ENCODE measurements at regions not wholly inside any gene's neighbourhood (a gene's known extent, or its start where the extent isn't known, plus 50 kb on each side); places are given as distances from the start of the nearest gene placed in this dataset.

DNA sequence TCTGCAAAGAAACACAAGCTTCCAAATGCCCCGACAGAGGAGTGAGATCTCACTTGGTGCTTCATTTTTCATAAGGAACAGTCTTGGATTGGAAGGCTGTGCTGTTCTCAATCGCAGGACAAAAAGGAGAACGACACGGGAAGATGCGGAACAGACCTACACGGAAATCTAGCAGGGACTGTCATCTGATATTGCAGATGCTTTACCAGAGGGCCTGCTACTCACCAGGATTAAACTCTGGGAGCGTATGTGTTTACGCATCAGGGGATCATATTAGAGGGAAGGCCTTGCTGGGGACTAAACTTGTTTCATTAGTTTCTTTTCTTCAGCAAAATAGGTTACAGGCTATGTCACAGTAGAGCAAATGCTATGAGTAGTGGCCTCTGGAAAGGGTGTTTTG, 82.8 kb upstream of the EEPD1 start:
- TF ChIP-seq, protein P1, sequence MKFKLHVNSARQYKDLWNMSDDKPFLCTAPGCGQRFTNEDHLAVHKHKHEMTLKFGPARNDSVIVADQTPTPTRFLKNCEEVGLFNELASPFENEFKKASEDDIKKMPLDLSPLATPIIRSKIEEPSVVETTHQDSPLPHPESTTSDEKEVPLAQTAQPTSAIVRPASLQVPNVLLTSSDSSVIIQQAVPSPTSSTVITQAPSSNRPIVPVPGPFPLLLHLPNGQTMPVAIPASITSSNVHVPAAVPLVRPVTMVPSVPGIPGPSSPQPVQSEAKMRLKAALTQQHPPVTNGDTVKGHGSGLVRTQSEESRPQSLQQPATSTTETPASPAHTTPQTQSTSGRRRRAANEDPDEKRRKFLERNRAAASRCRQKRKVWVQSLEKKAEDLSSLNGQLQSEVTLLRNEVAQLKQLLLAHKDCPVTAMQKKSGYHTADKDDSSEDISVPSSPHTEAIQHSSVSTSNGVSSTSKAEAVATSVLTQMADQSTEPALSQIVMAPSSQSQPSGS (IDR thresholded peaks at IDR 0.05; ENCODE audit: low read length) = no peak
- no peak for TF ChIP-seq POLR2A (IDR thresholded peaks at IDR 0.05; ENCODE audit: low read depth, low read length)
- TF ChIP-seq LARP7 (IDR thresholded peaks at IDR 0.05) = no peak
- no peak for TF ChIP-seq NRF1 (conservative IDR thresholded peaks at IDR 0.05; ENCODE audit: low read depth, low read length)
- TF ChIP-seq MEF2A (IDR thresholded peaks at IDR 0.05; ENCODE audit: insufficient read depth, low read depth, low read length) = no peak
- TF ChIP-seq ZNF384 (IDR thresholded peaks at IDR 0.05; ENCODE audit: borderline replicate concordance, low read depth, low read length) = no peak
- no peak for TF ChIP-seq RFX5 (IDR thresholded peaks at IDR 0.05; ENCODE audit: low read depth, low read length)
- TF ChIP-seq, protein P2, sequence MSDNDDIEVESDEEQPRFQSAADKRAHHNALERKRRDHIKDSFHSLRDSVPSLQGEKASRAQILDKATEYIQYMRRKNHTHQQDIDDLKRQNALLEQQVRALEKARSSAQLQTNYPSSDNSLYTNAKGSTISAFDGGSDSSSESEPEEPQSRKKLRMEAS (IDR thresholded peaks at IDR 0.05; ENCODE audit: low read depth, low read length) = no peak
- no peak for TF ChIP-seq ZZZ3 (IDR thresholded peaks at IDR 0.05; ENCODE audit: control insufficient read depth, insufficient read length, low read depth)
- no peak for TF ChIP-seq GABPA (IDR thresholded peaks at IDR 0.05; ENCODE audit: low read depth)
- TF ChIP-seq, protein P3, sequence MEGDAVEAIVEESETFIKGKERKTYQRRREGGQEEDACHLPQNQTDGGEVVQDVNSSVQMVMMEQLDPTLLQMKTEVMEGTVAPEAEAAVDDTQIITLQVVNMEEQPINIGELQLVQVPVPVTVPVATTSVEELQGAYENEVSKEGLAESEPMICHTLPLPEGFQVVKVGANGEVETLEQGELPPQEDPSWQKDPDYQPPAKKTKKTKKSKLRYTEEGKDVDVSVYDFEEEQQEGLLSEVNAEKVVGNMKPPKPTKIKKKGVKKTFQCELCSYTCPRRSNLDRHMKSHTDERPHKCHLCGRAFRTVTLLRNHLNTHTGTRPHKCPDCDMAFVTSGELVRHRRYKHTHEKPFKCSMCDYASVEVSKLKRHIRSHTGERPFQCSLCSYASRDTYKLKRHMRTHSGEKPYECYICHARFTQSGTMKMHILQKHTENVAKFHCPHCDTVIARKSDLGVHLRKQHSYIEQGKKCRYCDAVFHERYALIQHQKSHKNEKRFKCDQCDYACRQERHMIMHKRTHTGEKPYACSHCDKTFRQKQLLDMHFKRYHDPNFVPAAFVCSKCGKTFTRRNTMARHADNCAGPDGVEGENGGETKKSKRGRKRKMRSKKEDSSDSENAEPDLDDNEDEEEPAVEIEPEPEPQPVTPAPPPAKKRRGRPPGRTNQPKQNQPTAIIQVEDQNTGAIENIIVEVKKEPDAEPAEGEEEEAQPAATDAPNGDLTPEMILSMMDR (IDR thresholded peaks at IDR 0.05 in 2 of 3, conservative IDR thresholded peaks at IDR 0.05 in 1 of 3; ENCODE audit: control insufficient read depth in 2 of 3, extremely low read depth in 1 of 3, insufficient read depth in 1 of 3, low read depth in 3 of 3, low read length in 3 of 3) = no peak
- no peak for TF ChIP-seq MXI1 (IDR thresholded peaks at IDR 0.05; ENCODE audit: low read depth, low read length)
- TF ChIP-seq, protein P4, sequence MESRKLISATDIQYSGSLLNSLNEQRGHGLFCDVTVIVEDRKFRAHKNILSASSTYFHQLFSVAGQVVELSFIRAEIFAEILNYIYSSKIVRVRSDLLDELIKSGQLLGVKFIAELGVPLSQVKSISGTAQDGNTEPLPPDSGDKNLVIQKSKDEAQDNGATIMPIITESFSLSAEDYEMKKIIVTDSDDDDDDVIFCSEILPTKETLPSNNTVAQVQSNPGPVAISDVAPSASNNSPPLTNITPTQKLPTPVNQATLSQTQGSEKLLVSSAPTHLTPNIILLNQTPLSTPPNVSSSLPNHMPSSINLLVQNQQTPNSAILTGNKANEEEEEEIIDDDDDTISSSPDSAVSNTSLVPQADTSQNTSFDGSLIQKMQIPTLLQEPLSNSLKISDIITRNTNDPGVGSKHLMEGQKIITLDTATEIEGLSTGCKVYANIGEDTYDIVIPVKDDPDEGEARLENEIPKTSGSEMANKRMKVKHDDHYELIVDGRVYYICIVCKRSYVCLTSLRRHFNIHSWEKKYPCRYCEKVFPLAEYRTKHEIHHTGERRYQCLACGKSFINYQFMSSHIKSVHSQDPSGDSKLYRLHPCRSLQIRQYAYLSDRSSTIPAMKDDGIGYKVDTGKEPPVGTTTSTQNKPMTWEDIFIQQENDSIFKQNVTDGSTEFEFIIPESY (IDR thresholded peaks at IDR 0.05) = no peak
